GM23338 (cell line): ENCODE measurements at regions not wholly inside any gene's neighbourhood (a gene's known extent, or its start where the extent isn't known, plus 50 kb on each side); places are given as distances from the start of the nearest gene placed in this dataset.

Experiments
- ATAC-seq: fragments of 200-7000 bp; cut with Tn5 transposase; 3 replicates; pipeline ENCODE4 v1.9.1; 2020
- DNase-seq: peaks from one replicate; pipeline ENCODE4 v3.0.0-alpha.2; 2015; ENCODE audit warnings: low spot score
- H2AFZ ChIP-seq: fragments of 200-600 bp; sonication (generic); 2 replicates; pipeline ENCODE4 v1.8.0; 2016; ENCODE audit warnings: antibody characterized with exemption, mild to moderate bottlenecking, moderate library complexity
- H3F3A ChIP-seq: fragments of 200-600 bp; sonication (generic); replicated peaks from 2 replicates; pipeline ENCODE4 v1.8.0; 2017; ENCODE audit warnings: antibody characterized with exemption, mixed run types, low read depth
- H3K27ac ChIP-seq: fragments of 200-600 bp; sonication (generic); 2 replicates; pipeline ENCODE4 v1.6.1; 2016; ENCODE audit warnings: low read depth
- H3K27me3 ChIP-seq: fragments of 200-600 bp; sonication (generic); 2 replicates; pipeline ENCODE4 v1.8.0; 2016; ENCODE audit warnings: mild to moderate bottlenecking, mixed run types, moderate library complexity; ENCODE audit not compliant: insufficient read depth
- H3K36me3 ChIP-seq: fragments of 200-600 bp; sonication (generic); 2 replicates; pipeline ENCODE4 v1.8.0; 2016; ENCODE audit warnings: mild to moderate bottlenecking; ENCODE audit not compliant: insufficient read depth
- H3K4me1 ChIP-seq: fragments of 200-600 bp; sonication (generic); 2 replicates; pipeline ENCODE4 v1.8.0; 2016; ENCODE audit warnings: mild to moderate bottlenecking, moderate library complexity; ENCODE audit not compliant: insufficient read depth
- H3K4me2 ChIP-seq: fragments of 200-600 bp; sonication (generic); 2 replicates; pipeline ENCODE4 v1.7.1; 2017; ENCODE audit warnings: mixed run types
- H3K4me3 ChIP-seq: fragments of 200-600 bp; sonication (generic); 2 replicates; pipeline ENCODE4 v1.6.1; 2016; ENCODE audit warnings: mixed run types
- H3K79me2 ChIP-seq: fragments of 200-600 bp; sonication (generic); replicated peaks from 2 replicates; pipeline ENCODE4 v1.8.0; 2017; ENCODE audit warnings: mild to moderate bottlenecking; ENCODE audit not compliant: insufficient read depth
- H3K9me2 ChIP-seq: fragments of 200-600 bp; sonication (generic); 2 replicates; pipeline ENCODE4 v1.8.0; 2017; ENCODE audit not compliant: insufficient read depth
- H4K20me1 ChIP-seq: fragments of 200-600 bp; sonication (generic); replicated peaks from 2 replicates; pipeline ENCODE4 v1.8.0; 2017; ENCODE audit warnings: mild to moderate bottlenecking; ENCODE audit not compliant: insufficient read depth
- H3K27ac Mint-ChIP-seq: 2 replicates; pipeline ENCODE4 v1.8.0; 2020; ENCODE audit warnings: inconsistent platforms, mild to moderate bottlenecking, moderate library complexity, mixed read lengths
- H3K27me3 Mint-ChIP-seq: 3 replicates; pipeline ENCODE4 v1.8.0; 2022; ENCODE audit warnings: low read depth, mild to moderate bottlenecking, moderate library complexity, mixed read lengths, inconsistent platforms; ENCODE audit not compliant: insufficient read depth, poor library complexity
- H3K36me3 Mint-ChIP-seq: 3 replicates; pipeline ENCODE4 v1.8.0; 2021; ENCODE audit warnings: low read depth, mild to moderate bottlenecking, inconsistent platforms, moderate library complexity, mixed read lengths
- H3K4me1 Mint-ChIP-seq: 3 replicates; pipeline ENCODE4 v1.8.0; 2020; ENCODE audit warnings: mild to moderate bottlenecking, inconsistent platforms, mixed read lengths
- H3K4me3 Mint-ChIP-seq: 3 replicates; pipeline ENCODE4 v1.8.0; 2021; ENCODE audit warnings: moderate library complexity, mild to moderate bottlenecking, inconsistent platforms, mixed read lengths
- H3K9me3 Mint-ChIP-seq: 3 replicates; pipeline ENCODE4 v1.8.0; 2020; ENCODE audit warnings: moderate library complexity, mild to moderate bottlenecking, inconsistent platforms, mixed read lengths
- CREB1 ChIP-seq: fragments of 250-450 bp; sonication (Bioruptor Pico); IDR thresholded peaks from 2 replicates; pipeline ENCODE4 v1.5.0; 2020; ENCODE audit warnings: low read depth, mild to moderate bottlenecking, moderate library complexity
- EZH2 ChIP-seq: fragments of 200-600 bp; sonication (generic); IDR thresholded peaks from one replicate; pipeline ENCODE4 v1.8.0; 2017; ENCODE audit warnings: antibody characterized with exemption, mild to moderate bottlenecking, low read depth; ENCODE audit not compliant: unreplicated experiment
- EZH2phosphoT487 ChIP-seq: fragments of 200-600 bp; sonication (generic); IDR thresholded peaks from one replicate; pipeline ENCODE4 v1.8.1; 2018; ENCODE audit warnings: antibody characterized with exemption; ENCODE audit not compliant: unreplicated experiment
- JUNB ChIP-seq: IDR thresholded peaks from one replicate; pipeline ENCODE4 v1.6.1; 2016; ENCODE audit warnings: antibody characterized with exemption; ENCODE audit not compliant: unreplicated experiment
- NANOG ChIP-seq: IDR thresholded peaks from 2 replicates; pipeline ENCODE4 v1.6.1; 2016; ENCODE audit warnings: antibody characterized with exemption, borderline replicate concordance
- POLR2AphosphoS5 ChIP-seq: IDR thresholded peaks from 2 replicates; pipeline ENCODE4 v1.6.1; 2016; ENCODE audit warnings: antibody characterized with exemption, low read depth
- STAT1 ChIP-seq: IDR thresholded peaks from one replicate; pipeline ENCODE4 v1.6.1; 2016; ENCODE audit warnings: antibody characterized with exemption; ENCODE audit not compliant: unreplicated experiment
- ZNF114 ChIP-seq: fragments of 250-450 bp; sonication (Bioruptor Pico); IDR thresholded peaks from 2 replicates; pipeline ENCODE4 v1.5.0; 2020; ENCODE audit warnings: mild to moderate bottlenecking, moderate library complexity
- ZNF331 ChIP-seq: fragments of 250-450 bp; sonication (Bioruptor Pico); IDR thresholded peaks from 2 replicates; pipeline ENCODE4 v1.5.0; 2020; ENCODE audit warnings: low read depth, mild to moderate bottlenecking, moderate library complexity
- TF ChIP-seq, protein P1 (sequence below): fragments of 250-450 bp; sonication (Bioruptor Pico); IDR thresholded peaks from 2 replicates; pipeline ENCODE4 v1.5.0; 2020; ENCODE audit warnings: mild to moderate bottlenecking, moderate library complexity
- TF ChIP-seq, protein P2 (sequence below), 2 experiments: fragments of 200-600 bp in 1 of 2; sonication (generic) in 1 of 2; conservative IDR thresholded peaks; 2 replicates each; pipeline versions ENCODE4 v1.5.1 to v1.6.1; 2016 to 2017; ENCODE audit warnings: antibody characterized with exemption in 2 of 2, low read depth in 2 of 2, mild to moderate bottlenecking in 2 of 2, moderate library complexity in 1 of 2
- TF ChIP-seq, protein P3 (sequence below): IDR thresholded peaks from one replicate; pipeline ENCODE4 v1.6.1; 2018; ENCODE audit warnings: antibody characterized with exemption; ENCODE audit not compliant: unreplicated experiment
- TF ChIP-seq, protein P4 (sequence below): IDR thresholded peaks from 2 replicates; pipeline ENCODE4 v1.6.1; 2016; ENCODE audit warnings: antibody characterized with exemption

DNA sequence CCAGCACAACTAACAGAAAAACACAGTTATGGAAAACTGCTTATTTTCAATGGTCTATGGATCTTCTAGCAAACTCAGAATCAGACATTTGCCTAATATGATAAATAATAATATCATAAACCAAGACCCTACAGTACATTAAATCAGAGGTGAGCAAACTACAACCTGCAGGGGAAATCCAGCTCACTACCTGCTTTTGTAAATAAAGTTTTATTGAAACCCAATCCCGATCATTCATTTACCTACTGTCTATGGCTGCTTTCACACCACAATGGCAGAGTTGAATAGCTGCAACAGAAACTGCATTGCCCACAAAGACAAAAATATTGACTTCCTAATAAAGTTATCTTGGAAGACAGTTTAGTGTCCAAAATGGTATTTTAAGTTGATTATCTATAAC is 108.5 kb downstream of the ELAPOR2 start:
- Histone ChIP-seq H3K27ac (no peak overlapping the region), H3K9me2 (no peaks in the 10 kb centered on the region), H3K4me1 (peaks cover 26% of the 10 kb centered on the region), H2AFZ (no peak overlapping the region), H4K20me1 (no peaks in the 10 kb centered on the region; the same call in 1 of the 2 replicates), H3K4me3 (no peak overlapping the region), H3K27me3 (no peaks in the 10 kb centered on the region), H3K36me3 (no peaks in the 10 kb centered on the region), H3F3A (no peaks in the 10 kb centered on the region), H3K4me2 (no peak overlapping the region), H3K79me2 (peaks cover 41% of the 10 kb centered on the region)
- TF ChIP-seq, protein P1, sequence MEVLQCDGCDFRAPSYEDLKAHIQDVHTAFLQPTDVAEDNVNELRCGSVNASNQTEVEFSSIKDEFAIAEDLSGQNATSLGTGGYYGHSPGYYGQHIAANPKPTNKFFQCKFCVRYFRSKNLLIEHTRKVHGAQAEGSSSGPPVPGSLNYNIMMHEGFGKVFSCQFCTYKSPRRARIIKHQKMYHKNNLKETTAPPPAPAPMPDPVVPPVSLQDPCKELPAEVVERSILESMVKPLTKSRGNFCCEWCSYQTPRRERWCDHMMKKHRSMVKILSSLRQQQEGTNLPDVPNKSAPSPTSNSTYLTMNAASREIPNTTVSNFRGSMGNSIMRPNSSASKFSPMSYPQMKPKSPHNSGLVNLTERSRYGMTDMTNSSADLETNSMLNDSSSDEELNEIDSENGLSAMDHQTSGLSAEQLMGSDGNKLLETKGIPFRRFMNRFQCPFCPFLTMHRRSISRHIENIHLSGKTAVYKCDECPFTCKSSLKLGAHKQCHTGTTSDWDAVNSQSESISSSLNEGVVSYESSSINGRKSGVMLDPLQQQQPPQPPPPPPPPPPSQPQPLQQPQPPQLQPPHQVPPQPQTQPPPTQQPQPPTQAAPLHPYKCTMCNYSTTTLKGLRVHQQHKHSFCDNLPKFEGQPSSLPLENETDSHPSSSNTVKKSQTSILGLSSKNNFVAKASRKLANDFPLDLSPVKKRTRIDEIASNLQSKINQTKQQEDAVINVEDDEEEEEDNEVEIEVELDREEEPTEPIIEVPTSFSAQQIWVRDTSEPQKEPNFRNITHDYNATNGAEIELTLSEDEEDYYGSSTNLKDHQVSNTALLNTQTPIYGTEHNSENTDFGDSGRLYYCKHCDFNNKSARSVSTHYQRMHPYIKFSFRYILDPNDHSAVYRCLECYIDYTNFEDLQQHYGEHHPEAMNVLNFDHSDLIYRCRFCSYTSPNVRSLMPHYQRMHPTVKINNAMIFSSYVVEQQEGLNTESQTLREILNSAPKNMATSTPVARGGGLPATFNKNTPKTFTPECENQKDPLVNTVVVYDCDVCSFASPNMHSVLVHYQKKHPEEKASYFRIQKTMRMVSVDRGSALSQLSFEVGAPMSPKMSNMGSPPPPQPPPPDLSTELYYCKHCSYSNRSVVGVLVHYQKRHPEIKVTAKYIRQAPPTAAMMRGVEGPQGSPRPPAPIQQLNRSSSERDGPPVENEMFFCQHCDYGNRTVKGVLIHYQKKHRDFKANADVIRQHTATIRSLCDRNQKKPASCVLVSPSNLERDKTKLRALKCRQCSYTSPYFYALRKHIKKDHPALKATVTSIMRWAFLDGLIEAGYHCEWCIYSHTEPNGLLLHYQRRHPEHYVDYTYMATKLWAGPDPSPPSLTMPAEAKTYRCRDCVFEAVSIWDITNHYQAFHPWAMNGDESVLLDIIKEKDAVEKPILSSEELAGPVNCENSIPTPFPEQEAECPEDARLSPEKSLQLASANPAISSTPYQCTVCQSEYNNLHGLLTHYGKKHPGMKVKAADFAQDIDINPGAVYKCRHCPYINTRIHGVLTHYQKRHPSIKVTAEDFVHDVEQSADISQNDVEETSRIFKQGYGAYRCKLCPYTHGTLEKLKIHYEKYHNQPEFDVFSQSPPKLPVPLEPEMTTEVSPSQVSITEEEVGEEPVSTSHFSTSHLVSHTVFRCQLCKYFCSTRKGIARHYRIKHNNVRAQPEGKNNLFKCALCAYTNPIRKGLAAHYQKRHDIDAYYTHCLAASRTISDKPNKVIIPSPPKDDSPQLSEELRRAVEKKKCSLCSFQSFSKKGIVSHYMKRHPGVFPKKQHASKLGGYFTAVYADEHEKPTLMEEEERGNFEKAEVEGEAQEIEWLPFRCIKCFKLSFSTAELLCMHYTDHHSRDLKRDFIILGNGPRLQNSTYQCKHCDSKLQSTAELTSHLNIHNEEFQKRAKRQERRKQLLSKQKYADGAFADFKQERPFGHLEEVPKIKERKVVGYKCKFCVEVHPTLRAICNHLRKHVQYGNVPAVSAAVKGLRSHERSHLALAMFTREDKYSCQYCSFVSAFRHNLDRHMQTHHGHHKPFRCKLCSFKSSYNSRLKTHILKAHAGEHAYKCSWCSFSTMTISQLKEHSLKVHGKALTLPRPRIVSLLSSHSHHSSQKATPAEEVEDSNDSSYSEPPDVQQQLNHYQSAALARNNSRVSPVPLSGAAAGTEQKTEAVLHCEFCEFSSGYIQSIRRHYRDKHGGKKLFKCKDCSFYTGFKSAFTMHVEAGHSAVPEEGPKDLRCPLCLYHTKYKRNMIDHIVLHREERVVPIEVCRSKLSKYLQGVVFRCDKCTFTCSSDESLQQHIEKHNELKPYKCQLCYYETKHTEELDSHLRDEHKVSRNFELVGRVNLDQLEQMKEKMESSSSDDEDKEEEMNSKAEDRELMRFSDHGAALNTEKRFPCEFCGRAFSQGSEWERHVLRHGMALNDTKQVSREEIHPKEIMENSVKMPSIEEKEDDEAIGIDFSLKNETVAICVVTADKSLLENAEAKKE (CRISPR knock-in tag), result no peak
- TF ChIP-seq NANOG (no peak), EZH2 (no peak), ZNF114 (CRISPR knock-in tag) (no peak), ZNF331 (CRISPR knock-in tag) (no peak), POLR2AphosphoS5 (no peak), JUNB (no peak), CREB1 (no peak), STAT1 (no peak), EZH2phosphoT487 (no peak)
- TF ChIP-seq, protein P2, sequence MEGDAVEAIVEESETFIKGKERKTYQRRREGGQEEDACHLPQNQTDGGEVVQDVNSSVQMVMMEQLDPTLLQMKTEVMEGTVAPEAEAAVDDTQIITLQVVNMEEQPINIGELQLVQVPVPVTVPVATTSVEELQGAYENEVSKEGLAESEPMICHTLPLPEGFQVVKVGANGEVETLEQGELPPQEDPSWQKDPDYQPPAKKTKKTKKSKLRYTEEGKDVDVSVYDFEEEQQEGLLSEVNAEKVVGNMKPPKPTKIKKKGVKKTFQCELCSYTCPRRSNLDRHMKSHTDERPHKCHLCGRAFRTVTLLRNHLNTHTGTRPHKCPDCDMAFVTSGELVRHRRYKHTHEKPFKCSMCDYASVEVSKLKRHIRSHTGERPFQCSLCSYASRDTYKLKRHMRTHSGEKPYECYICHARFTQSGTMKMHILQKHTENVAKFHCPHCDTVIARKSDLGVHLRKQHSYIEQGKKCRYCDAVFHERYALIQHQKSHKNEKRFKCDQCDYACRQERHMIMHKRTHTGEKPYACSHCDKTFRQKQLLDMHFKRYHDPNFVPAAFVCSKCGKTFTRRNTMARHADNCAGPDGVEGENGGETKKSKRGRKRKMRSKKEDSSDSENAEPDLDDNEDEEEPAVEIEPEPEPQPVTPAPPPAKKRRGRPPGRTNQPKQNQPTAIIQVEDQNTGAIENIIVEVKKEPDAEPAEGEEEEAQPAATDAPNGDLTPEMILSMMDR (conservative IDR thresholded peaks at IDR 0.05; ENCODE audit: low read depth in 2 of 2), result no peak
- TF ChIP-seq, protein P3, sequence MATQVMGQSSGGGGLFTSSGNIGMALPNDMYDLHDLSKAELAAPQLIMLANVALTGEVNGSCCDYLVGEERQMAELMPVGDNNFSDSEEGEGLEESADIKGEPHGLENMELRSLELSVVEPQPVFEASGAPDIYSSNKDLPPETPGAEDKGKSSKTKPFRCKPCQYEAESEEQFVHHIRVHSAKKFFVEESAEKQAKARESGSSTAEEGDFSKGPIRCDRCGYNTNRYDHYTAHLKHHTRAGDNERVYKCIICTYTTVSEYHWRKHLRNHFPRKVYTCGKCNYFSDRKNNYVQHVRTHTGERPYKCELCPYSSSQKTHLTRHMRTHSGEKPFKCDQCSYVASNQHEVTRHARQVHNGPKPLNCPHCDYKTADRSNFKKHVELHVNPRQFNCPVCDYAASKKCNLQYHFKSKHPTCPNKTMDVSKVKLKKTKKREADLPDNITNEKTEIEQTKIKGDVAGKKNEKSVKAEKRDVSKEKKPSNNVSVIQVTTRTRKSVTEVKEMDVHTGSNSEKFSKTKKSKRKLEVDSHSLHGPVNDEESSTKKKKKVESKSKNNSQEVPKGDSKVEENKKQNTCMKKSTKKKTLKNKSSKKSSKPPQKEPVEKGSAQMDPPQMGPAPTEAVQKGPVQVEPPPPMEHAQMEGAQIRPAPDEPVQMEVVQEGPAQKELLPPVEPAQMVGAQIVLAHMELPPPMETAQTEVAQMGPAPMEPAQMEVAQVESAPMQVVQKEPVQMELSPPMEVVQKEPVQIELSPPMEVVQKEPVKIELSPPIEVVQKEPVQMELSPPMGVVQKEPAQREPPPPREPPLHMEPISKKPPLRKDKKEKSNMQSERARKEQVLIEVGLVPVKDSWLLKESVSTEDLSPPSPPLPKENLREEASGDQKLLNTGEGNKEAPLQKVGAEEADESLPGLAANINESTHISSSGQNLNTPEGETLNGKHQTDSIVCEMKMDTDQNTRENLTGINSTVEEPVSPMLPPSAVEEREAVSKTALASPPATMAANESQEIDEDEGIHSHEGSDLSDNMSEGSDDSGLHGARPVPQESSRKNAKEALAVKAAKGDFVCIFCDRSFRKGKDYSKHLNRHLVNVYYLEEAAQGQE, result no peak
- TF ChIP-seq, protein P4, sequence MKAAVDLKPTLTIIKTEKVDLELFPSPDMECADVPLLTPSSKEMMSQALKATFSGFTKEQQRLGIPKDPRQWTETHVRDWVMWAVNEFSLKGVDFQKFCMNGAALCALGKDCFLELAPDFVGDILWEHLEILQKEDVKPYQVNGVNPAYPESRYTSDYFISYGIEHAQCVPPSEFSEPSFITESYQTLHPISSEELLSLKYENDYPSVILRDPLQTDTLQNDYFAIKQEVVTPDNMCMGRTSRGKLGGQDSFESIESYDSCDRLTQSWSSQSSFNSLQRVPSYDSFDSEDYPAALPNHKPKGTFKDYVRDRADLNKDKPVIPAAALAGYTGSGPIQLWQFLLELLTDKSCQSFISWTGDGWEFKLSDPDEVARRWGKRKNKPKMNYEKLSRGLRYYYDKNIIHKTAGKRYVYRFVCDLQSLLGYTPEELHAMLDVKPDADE, result no peak
- H3K4me1 Mint-ChIP-seq, result peaks cover 30% of the 10 kb centered on the region
- H3K4me3 Mint-ChIP-seq, result no peak overlapping the region
- H3K27ac Mint-ChIP-seq, result no peak overlapping the region
- no peaks in the 10 kb centered on the region for H3K9me3 Mint-ChIP-seq
- ATAC-seq (no peak), DNase-seq (no peak)
- no peaks in the 10 kb centered on the region for H3K36me3 Mint-ChIP-seq
- H3K27me3 Mint-ChIP-seq, result peaks cover under 1% of the 10 kb centered on the region
